ENCODE measurements at regions not wholly inside any gene's neighbourhood (a gene's known extent, or its start where the extent isn't known, plus 50 kb on each side); places are given as distances from the start of the nearest gene placed in this dataset.

- TF ChIP-seq, protein P1, sequence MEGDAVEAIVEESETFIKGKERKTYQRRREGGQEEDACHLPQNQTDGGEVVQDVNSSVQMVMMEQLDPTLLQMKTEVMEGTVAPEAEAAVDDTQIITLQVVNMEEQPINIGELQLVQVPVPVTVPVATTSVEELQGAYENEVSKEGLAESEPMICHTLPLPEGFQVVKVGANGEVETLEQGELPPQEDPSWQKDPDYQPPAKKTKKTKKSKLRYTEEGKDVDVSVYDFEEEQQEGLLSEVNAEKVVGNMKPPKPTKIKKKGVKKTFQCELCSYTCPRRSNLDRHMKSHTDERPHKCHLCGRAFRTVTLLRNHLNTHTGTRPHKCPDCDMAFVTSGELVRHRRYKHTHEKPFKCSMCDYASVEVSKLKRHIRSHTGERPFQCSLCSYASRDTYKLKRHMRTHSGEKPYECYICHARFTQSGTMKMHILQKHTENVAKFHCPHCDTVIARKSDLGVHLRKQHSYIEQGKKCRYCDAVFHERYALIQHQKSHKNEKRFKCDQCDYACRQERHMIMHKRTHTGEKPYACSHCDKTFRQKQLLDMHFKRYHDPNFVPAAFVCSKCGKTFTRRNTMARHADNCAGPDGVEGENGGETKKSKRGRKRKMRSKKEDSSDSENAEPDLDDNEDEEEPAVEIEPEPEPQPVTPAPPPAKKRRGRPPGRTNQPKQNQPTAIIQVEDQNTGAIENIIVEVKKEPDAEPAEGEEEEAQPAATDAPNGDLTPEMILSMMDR (IDR thresholded peaks at IDR 0.05; ENCODE audit: insufficient read depth, low read length): no peak
- TF ChIP-seq POLR2AphosphoS5 (IDR thresholded peaks at IDR 0.05; ENCODE audit: low read depth) (no peak), GABPA (IDR thresholded peaks at IDR 0.05; ENCODE audit: low read depth) (no peak)
Measured at GRCh38 chr2:228269351-228269750, 87.9 kb upstream of the SPHKAP start.

Measured in HL-60 (cell line).